Keratinocyte (primary cell): ENCODE measurements at regions not wholly inside any gene's neighbourhood (a gene's known extent, or its start where the extent isn't known, plus 50 kb on each side); places are given as distances from the start of the nearest gene placed in this dataset.

Experiments used
- CTCF ChIP-seq, 3 experiments: IDR thresholded peaks in 1 of 3; conservative IDR thresholded peaks in 1 of 3; optimal IDR thresholded peaks in 1 of 3; 2 replicates in 2 of 3; 3 replicates in 1 of 3; pipeline versions ENCODE3 to v1.5.1; 2011; ENCODE audit warnings: low read length in 3 of 3, mild to moderate bottlenecking in 3 of 3, moderate library complexity in 2 of 3, control low read depth in 1 of 3, inconsistent platforms in 1 of 3; ENCODE audit not compliant: insufficient read depth in 2 of 3; ENCODE audit errors: extremely low read depth in 1 of 3
- EZH2 ChIP-seq: IDR thresholded peaks from one replicate; pipeline ENCODE4 v1.6.1; 2012; ENCODE audit warnings: inconsistent platforms, mild to moderate bottlenecking, low read length, moderate library complexity

GRCh38 chr2:120509991-120510735 lies 164.2 kb downstream of the INHBB start:
- no peak for TF ChIP-seq CTCF (optimal IDR thresholded peaks at IDR 0.05 in 1 of 3, IDR thresholded peaks at IDR 0.05 in 1 of 3, conservative IDR thresholded peaks at IDR 0.05 in 1 of 3; ENCODE audit: extremely low read depth in 1 of 3, insufficient read depth in 2 of 3, low read length in 3 of 3)
- no peak for TF ChIP-seq EZH2
